ENCODE measurements at regions not wholly inside any gene's neighbourhood (a gene's known extent, or its start where the extent isn't known, plus 50 kb on each side); places are given as distances from the start of the nearest gene placed in this dataset.
"Not testable (repeated sequence)": the region's sequence is repeated elsewhere in the genome, so short reads cannot be mapped to it uniquely, and the experiment has no call there.

GRCh38 chr5:174505621-174506020 lies 218.8 kb upstream of the MSX2 start:
- TF ChIP-seq, protein P1, sequence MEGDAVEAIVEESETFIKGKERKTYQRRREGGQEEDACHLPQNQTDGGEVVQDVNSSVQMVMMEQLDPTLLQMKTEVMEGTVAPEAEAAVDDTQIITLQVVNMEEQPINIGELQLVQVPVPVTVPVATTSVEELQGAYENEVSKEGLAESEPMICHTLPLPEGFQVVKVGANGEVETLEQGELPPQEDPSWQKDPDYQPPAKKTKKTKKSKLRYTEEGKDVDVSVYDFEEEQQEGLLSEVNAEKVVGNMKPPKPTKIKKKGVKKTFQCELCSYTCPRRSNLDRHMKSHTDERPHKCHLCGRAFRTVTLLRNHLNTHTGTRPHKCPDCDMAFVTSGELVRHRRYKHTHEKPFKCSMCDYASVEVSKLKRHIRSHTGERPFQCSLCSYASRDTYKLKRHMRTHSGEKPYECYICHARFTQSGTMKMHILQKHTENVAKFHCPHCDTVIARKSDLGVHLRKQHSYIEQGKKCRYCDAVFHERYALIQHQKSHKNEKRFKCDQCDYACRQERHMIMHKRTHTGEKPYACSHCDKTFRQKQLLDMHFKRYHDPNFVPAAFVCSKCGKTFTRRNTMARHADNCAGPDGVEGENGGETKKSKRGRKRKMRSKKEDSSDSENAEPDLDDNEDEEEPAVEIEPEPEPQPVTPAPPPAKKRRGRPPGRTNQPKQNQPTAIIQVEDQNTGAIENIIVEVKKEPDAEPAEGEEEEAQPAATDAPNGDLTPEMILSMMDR (IDR thresholded peaks at IDR 0.05; ENCODE audit: low read depth, low read length, missing control alignments) = no peak
- DNase-seq (ENCODE audit: low read depth) = no peak
- H3K4me3 ChIP-seq (ENCODE audit: low read depth, low read length) = no peak overlapping the region

- DNase-seq (ENCODE audit: low read depth); H3K4me3 ChIP-seq (ENCODE audit: low read depth, low read length): not testable (repeated sequence)
Measured at GRCh38 chr5:174510782-174511453, 213.5 kb upstream of the MSX2 start.

DNA sequence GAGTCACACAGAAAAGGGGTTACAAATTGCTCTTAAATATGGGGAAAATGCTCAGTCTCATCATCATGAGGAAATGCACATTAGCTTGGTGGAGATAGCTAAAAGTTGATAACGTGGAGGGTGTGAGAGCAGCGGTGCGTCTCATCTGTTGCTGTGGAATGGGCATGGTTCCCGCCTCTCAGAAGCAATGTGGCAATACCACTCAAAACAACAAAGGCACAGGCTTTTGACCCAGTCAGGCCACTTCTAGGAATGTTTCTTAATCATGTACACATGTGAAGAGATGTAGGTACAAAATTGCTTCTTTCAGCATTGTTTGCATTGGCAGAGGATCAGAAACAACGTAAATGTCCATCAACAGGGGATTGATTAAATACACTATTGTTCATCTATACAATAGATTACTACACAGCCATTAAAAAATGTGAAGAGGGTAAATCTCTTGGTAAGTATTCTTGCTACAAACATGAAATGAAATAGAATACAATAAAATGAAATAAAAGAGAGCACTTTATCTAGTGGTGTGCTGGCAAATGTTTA lies 212.6 kb upstream of the MSX2 start:
- DNase-seq (ENCODE audit: low read depth) = no peak
- TF ChIP-seq, protein P1 (IDR thresholded peaks at IDR 0.05; ENCODE audit: low read depth, low read length, missing control alignments) = no peak
- no peak overlapping the region for H3K4me3 ChIP-seq (ENCODE audit: low read depth, low read length)

- TF ChIP-seq, protein P1 (IDR thresholded peaks at IDR 0.05; ENCODE audit: low read depth, low read length, missing control alignments) = no peak
- no peak overlapping the region for H3K4me3 ChIP-seq (ENCODE audit: low read depth, low read length)
- DNase-seq (ENCODE audit: low read depth) = no peak
Measured at GRCh38 chr5:174514325-174514724, 210.1 kb upstream of the MSX2 start.

DNA sequence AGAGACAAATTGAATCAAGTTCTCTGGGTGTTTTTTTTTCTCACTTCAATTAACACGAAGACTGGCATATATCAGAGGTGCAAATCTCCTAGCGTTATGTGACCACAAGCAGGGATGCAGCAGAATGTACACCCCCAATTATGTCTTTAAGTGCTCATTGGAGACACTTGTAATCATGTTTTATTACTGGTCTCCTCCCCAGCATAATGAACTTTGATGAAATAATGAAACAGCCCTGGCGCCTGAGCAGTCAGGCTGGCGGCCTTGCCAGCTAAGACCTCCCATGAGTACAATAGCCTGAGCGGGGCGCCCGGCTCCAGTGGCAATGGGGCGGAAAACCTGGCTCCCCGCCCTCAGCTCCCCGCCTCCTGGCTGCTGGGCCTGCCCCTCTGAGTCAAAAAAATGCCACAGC lies 209.4 kb upstream of the MSX2 start:
- H3K4me3 ChIP-seq (ENCODE audit: low read depth, low read length) = no peak overlapping the region
- TF ChIP-seq, protein P1 (IDR thresholded peaks at IDR 0.05; ENCODE audit: low read depth, low read length, missing control alignments) = no peak
- DNase-seq (ENCODE audit: low read depth) = no peak

- TF ChIP-seq, protein P1 (IDR thresholded peaks at IDR 0.05; ENCODE audit: low read depth, low read length, missing control alignments) = no peak
- DNase-seq (ENCODE audit: low read depth) = no peak
- H3K4me3 ChIP-seq (ENCODE audit: low read depth, low read length) = no peak overlapping the region
Measured at GRCh38 chr5:174516741-174517140, 207.6 kb upstream of the MSX2 start.

DNA sequence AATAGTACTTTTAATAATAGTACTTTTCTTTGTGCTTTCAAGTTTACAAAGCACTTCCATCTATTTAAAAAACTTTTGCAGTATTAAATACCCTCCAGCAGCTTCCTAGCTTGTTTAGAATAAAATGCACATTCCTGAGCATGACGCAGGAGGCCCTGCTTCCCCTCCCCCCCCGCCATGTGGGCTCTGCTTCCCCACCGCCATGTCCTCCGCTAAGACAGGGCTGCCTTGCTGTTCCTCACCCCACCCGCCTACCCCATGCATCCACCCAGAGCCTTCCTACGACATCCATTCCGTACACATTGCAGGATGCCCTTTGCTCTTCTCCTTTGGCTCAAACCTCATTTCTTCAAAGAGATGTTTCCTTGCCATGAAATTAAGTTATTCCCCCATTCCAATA lies 205.9 kb upstream of the MSX2 start:
- TF ChIP-seq, protein P1 (IDR thresholded peaks at IDR 0.05; ENCODE audit: low read depth, low read length, missing control alignments) = no peak
- H3K4me3 ChIP-seq (ENCODE audit: low read depth, low read length) = no peak overlapping the region
- no peak for DNase-seq (ENCODE audit: low read depth)

Data from GM12864 (cell line).